HG02973 (cell line): ENCODE measurements at regions not wholly inside any gene's neighbourhood (a gene's known extent, or its start where the extent isn't known, plus 50 kb on each side); places are given as distances from the start of the nearest gene placed in this dataset.

ENCODE experiments used
- ATAC-seq: cut with Tn5 transposase; IDR thresholded peaks from one replicate; pipeline ENCODE4 v1.9.1; 2021; ENCODE audit warnings: moderate library complexity; ENCODE audit not compliant: unreplicated experiment

DNA sequence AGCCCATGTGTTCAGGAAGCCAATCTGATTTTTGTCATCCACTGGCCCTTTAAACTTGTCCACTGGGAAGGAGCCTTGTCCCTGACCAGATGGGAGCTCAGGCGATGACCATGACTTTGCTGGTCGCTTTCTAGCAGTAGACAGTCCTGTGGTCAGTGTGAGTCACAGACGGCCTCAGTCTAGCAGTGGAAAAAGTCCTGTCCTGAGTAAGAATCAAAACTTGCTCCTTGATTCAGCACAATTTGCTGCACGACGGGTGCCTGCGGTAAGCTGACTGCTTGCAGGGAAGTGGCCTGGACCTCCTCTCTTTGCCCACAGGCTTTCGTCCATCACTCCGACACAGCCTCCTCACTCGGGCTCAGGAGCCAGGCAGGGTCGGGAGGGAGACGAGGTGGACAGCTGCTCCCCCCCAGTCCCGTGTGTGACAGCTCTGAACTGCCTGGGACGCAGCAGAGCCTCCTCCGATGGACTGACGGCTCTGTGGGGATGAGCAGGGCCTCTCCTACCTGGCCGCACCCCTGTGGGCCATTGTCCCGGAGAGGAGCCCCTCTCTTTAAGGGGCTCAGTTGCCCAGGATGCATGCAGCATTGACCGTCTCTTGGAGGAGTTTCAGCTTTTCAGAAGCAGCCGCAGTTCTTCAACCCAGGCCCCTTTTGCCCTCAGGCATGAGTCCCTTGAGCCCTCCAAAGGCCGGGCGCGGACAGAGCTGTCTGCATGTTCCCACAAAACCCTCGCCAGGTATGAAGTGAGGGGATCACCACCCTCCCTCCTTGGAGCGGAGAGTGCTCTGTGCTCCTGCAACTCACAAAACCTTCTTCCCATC, 209.2 kb downstream of the ANKRD60 start:
- ATAC-seq = no peak

DNA sequence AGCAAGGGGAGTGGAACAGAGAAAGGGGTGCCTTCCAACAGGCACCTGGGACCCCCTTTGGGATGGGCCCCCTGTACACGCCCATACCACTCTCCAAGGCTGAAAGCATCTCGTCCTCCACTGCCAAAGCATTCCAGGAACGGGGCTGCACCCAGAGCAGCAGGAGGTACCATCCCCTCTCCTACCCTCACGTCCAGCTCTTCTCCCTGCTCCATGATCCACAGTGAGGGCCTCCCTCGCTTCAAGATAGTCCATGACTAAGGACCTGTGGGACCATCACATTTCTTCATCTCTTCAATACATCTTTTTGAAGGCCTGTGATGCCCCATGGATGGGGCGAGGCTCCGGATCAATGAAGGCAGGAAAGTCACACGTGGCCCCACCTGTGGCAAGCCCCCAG, 209.9 kb downstream of the ANKRD60 start:
- no peak for ATAC-seq

DNA sequence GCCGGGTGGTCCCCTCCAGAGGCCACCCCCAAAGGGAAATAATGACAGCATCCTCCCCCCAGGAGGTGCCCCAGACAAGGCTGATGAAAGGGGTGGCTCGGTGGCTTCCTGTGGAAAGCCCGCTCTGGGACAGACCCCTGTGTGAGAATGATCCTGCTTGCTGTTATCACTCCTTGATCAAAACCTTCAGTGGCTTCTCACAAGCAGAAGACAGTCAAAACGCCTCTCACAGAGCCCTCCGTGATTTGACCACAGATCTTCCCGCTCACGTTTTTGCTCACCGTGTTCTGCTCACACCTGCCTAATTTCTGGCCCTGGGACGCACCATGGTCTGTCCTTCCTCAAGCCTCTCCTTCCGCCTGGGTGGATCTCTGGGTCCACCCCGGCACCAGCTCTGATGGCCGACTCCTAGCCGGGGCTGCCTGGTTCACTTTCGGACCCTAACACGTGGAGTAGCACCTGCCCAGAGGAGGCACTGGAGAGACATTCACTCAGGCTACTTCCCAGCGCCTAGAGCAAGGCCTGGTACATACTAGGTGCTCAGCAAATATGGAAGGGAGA, 210.4 kb downstream of the ANKRD60 start:
- no peak for ATAC-seq

DNA sequence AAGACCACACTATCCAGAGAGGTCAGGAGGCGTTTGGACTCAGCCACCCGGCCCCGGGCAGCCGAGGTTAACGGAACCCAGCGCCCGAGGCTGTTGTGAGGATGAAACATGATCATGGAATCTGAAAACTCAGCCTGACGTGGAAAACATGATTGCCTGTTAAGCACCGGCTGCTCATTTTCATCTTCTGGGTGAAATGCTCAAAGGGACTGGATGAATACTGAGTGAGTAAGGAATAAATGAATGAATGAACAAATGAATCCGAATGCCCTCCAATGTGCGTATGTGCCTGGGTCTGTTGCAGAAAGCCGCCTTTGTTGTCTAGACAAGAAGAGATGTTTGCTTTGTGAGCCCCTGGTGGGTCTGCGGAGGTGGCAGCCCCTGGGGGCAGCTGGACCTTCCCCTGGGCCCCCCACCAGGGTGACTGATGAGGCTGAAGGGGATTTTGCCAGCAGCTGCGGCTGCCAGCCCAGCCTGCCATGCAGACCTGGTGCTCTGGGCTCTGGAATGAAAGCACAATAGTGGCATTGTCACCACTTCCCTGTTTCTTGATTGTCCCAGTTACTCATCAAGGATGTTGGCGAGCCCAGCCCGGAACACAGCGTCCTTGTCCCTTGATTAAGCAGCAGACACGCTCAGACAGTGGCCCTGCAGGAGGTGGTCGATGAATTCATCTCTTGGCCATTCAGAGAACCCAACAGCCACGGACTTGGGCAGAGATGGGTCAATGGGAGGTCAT, 211.1 kb downstream of the ANKRD60 start:
- ATAC-seq = no peak

DNA sequence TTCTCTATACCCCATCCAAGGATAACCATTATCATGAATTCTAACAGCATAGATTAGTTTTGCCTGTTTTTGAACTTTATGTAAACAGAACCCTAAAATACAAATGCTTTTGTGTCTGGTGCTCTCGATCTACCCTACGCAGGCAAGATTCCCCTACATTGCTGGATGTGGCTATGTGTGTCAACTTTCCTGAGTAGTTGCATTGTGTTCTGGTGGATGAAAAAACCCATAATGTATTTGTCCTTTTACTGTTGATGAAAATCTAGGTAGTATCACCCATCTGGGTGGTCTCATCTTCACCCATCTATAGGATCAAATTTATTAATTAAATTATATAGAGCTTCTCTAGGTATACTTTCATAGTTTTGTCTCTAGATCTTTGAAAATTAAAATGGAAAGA, 211.7 kb downstream of the ANKRD60 start:
- no peak for ATAC-seq

DNA sequence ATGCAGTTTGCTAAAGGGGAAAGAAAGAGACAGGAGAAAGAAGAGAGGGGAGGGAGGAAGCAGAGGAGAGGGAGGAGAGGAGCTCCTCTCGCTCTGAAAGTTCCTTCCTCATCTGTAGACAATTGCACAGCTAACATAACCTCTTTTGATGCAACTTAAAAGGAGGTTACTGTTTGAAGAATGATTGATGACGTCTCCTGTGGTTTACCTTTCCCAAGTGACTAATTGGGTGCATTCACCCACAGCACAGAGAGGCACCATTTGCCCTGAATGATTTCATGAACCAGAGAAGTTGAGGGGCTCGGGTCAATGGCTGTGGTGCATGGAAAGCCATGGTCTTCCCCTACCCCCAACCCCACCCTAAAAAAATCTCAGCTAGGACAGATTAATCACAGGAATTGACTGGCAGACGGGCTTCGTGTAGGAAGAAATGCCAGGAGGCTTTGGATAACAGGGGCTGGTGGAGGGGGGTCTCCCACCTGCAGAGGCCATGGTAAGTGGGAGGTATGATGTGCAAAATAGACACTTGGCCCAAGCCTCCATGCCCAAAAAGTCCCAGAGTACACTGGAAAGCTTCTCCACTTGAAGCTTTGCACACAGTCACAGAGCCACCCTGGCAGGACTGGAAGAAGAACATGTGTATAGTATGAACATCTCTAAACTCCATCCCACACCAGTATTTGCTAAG, 213.7 kb downstream of the ANKRD60 start:
- no peak for ATAC-seq

DNA sequence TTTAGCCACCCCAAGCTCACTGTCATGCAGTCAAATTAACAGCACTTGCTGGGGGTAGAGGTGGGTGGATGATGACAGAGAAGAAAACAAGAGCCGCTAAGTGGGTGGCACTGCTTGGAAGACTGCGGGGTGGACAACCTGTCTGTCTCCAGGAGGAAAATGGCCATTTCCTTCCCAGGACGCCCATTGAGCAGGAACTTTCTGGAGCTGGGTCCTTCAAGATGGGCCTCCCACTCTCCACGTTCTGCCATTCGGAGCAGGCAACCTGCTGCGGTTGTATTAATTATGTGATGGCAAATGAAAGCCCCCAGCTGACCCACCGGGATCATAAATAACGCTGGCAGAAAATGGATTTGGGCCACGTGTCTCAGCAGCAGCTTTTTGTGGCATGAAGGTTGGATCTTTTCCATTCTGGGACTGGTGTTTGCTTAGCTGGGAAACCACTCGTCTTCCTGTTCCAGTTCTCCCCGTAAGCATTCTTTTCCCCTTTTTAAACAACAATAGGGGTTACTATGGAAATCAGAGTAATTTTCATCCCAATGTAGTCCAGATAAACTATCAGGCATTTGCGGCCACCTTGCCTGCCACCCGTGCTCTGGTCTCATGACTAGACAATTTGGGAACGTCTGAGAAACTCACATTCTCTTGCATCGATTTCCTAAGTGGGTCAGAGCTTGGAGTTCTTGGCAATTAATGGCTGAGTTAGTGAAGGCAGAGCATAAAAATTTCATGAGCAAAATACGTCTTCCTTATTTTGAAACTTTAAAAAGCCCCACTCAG, 215.5 kb downstream of the ANKRD60 start:
- ATAC-seq = no peak

GRCh38 chr20:58011947-58012610, 216.4 kb downstream of the ANKRD60 start:
- ATAC-seq = no peak

DNA sequence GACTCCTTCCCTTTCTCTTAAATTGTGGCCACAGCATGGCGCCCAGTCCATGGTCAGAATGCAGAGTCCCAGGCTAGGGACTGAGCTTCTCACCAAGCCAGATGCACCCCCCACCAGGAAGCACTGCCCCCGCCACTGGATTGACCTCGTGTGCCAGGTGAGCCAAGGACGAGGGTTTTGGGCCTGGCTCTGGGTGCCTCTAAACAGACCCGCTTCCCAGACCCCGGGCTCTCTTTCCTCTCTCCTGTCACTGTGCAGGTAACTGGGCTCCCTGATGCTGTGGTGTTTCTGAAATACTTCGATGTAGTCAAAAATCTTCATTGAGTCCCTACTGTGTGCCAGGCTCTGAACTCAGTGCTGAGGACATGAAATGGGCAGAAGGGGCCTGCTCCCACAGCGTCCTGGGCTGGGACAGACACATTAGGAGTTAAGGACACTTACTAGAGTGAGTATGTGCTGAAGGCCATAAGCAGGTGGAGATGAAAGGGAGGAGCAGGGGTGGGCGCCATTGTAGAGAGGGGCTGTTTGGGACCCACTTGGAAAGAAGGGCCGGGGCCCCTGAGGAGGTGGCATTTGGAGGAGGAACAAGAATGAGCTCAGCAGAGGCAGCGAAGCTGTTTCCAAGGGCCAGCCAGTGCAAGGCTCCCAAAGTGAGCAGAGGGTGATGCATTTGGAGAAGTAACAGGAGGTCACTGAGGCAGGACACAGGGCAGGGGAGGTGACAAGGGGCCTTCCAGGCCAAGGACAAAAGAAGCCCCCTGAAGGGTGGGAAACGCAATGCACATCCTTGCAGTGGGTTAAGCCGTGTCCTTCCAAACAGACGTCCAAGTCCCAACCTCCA, 217.1 kb downstream of the ANKRD60 start:
- no peak for ATAC-seq

- ATAC-seq = no peak
These were observed 217.8 kb downstream of the ANKRD60 start for GRCh38 chr20:58010666-58011065.

- no peak for ATAC-seq
These were observed 218.3 kb downstream of the ANKRD60 start for GRCh38 chr20:58010186-58010585.

- ATAC-seq = no peak
These were observed 219.6 kb downstream of the ANKRD60 start for GRCh38 chr20:58008866-58009265.

- ATAC-seq = no peak
These were observed 220.0 kb downstream of the ANKRD60 start for GRCh38 chr20:58008413-58008812.

- ATAC-seq = no peak
These were observed 220.5 kb downstream of the ANKRD60 start for GRCh38 chr20:58007947-58008346.

GRCh38 chr20:58006346-58007316, 221.8 kb downstream of the ANKRD60 start:
- ATAC-seq = no peak

GRCh38 chr20:58005581-58006345, 222.7 kb downstream of the ANKRD60 start:
- ATAC-seq = no peak

DNA sequence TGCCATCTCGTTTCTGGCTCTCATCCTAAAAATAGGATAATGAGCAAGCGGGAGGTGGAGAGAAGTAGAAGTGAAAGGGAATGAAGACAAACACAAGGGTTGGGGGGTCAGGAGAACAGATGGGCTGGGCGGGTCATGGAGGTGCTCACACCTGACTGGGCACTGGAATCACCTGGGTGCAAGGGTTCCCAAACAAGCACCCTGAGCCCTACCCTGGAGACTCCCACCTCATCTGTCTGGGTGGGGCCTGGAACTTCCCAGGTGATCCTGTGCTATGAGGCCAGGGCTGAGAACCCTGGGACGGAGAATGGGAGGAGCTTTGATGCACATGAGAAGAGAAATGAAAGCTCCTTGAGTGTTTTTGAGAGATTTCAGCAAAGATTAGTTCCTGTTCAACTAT, 223.6 kb downstream of the ANKRD60 start:
- no peak for ATAC-seq
